GM23338 (cell line): ENCODE measurements at regions not wholly inside any gene's neighbourhood (a gene's known extent, or its start where the extent isn't known, plus 50 kb on each side); places are given as distances from the start of the nearest gene placed in this dataset.

ENCODE experiments used
- ATAC-seq: fragments of 200-7000 bp; cut with Tn5 transposase; 3 replicates; pipeline ENCODE4 v1.9.1; 2020
- DNase-seq: peaks from one replicate; pipeline ENCODE4 v3.0.0-alpha.2; 2015; ENCODE audit warnings: low spot score
- H2AFZ ChIP-seq: fragments of 200-600 bp; sonication (generic); 2 replicates; pipeline ENCODE4 v1.8.0; 2016; ENCODE audit warnings: antibody characterized with exemption, mild to moderate bottlenecking, moderate library complexity
- H3F3A ChIP-seq: fragments of 200-600 bp; sonication (generic); replicated peaks from 2 replicates; pipeline ENCODE4 v1.8.0; 2017; ENCODE audit warnings: antibody characterized with exemption, mixed run types, low read depth
- H3K27ac ChIP-seq: fragments of 200-600 bp; sonication (generic); 2 replicates; pipeline ENCODE4 v1.6.1; 2016; ENCODE audit warnings: low read depth
- H3K27me3 ChIP-seq: fragments of 200-600 bp; sonication (generic); 2 replicates; pipeline ENCODE4 v1.8.0; 2016; ENCODE audit warnings: mild to moderate bottlenecking, mixed run types, moderate library complexity; ENCODE audit not compliant: insufficient read depth
- H3K36me3 ChIP-seq: fragments of 200-600 bp; sonication (generic); 2 replicates; pipeline ENCODE4 v1.8.0; 2016; ENCODE audit warnings: mild to moderate bottlenecking; ENCODE audit not compliant: insufficient read depth
- H3K4me1 ChIP-seq: fragments of 200-600 bp; sonication (generic); 2 replicates; pipeline ENCODE4 v1.8.0; 2016; ENCODE audit warnings: mild to moderate bottlenecking, moderate library complexity; ENCODE audit not compliant: insufficient read depth
- H3K4me2 ChIP-seq: fragments of 200-600 bp; sonication (generic); 2 replicates; pipeline ENCODE4 v1.7.1; 2017; ENCODE audit warnings: mixed run types
- H3K4me3 ChIP-seq: fragments of 200-600 bp; sonication (generic); 2 replicates; pipeline ENCODE4 v1.6.1; 2016; ENCODE audit warnings: mixed run types
- H3K79me2 ChIP-seq: fragments of 200-600 bp; sonication (generic); replicated peaks from 2 replicates; pipeline ENCODE4 v1.8.0; 2017; ENCODE audit warnings: mild to moderate bottlenecking; ENCODE audit not compliant: insufficient read depth
- H3K9me2 ChIP-seq: fragments of 200-600 bp; sonication (generic); 2 replicates; pipeline ENCODE4 v1.8.0; 2017; ENCODE audit not compliant: insufficient read depth
- H4K20me1 ChIP-seq: fragments of 200-600 bp; sonication (generic); replicated peaks from 2 replicates; pipeline ENCODE4 v1.8.0; 2017; ENCODE audit warnings: mild to moderate bottlenecking; ENCODE audit not compliant: insufficient read depth
- H3K27ac Mint-ChIP-seq: 2 replicates; pipeline ENCODE4 v1.8.0; 2020; ENCODE audit warnings: inconsistent platforms, mild to moderate bottlenecking, moderate library complexity, mixed read lengths
- H3K27me3 Mint-ChIP-seq: 3 replicates; pipeline ENCODE4 v1.8.0; 2022; ENCODE audit warnings: low read depth, mild to moderate bottlenecking, moderate library complexity, mixed read lengths, inconsistent platforms; ENCODE audit not compliant: insufficient read depth, poor library complexity
- H3K36me3 Mint-ChIP-seq: 3 replicates; pipeline ENCODE4 v1.8.0; 2021; ENCODE audit warnings: low read depth, mild to moderate bottlenecking, inconsistent platforms, moderate library complexity, mixed read lengths
- H3K4me1 Mint-ChIP-seq: 3 replicates; pipeline ENCODE4 v1.8.0; 2020; ENCODE audit warnings: mild to moderate bottlenecking, inconsistent platforms, mixed read lengths
- H3K4me3 Mint-ChIP-seq: 3 replicates; pipeline ENCODE4 v1.8.0; 2021; ENCODE audit warnings: moderate library complexity, mild to moderate bottlenecking, inconsistent platforms, mixed read lengths
- H3K9me3 Mint-ChIP-seq: 3 replicates; pipeline ENCODE4 v1.8.0; 2020; ENCODE audit warnings: moderate library complexity, mild to moderate bottlenecking, inconsistent platforms, mixed read lengths
- CREB1 ChIP-seq: fragments of 250-450 bp; sonication (Bioruptor Pico); IDR thresholded peaks from 2 replicates; pipeline ENCODE4 v1.5.0; 2020; ENCODE audit warnings: low read depth, mild to moderate bottlenecking, moderate library complexity
- JUNB ChIP-seq: IDR thresholded peaks from one replicate; pipeline ENCODE4 v1.6.1; 2016; ENCODE audit warnings: antibody characterized with exemption; ENCODE audit not compliant: unreplicated experiment
- NANOG ChIP-seq: IDR thresholded peaks from 2 replicates; pipeline ENCODE4 v1.6.1; 2016; ENCODE audit warnings: antibody characterized with exemption, borderline replicate concordance
- POLR2AphosphoS5 ChIP-seq: IDR thresholded peaks from 2 replicates; pipeline ENCODE4 v1.6.1; 2016; ENCODE audit warnings: antibody characterized with exemption, low read depth
- ZNF114 ChIP-seq: fragments of 250-450 bp; sonication (Bioruptor Pico); IDR thresholded peaks from 2 replicates; pipeline ENCODE4 v1.5.0; 2020; ENCODE audit warnings: mild to moderate bottlenecking, moderate library complexity
- ZNF331 ChIP-seq: fragments of 250-450 bp; sonication (Bioruptor Pico); IDR thresholded peaks from 2 replicates; pipeline ENCODE4 v1.5.0; 2020; ENCODE audit warnings: low read depth, mild to moderate bottlenecking, moderate library complexity
- TF ChIP-seq, protein P1 (sequence below): IDR thresholded peaks from 2 replicates; pipeline ENCODE4 v1.6.1; 2016; ENCODE audit warnings: antibody characterized with exemption
- TF ChIP-seq, protein P2 (sequence below): fragments of 250-450 bp; sonication (Bioruptor Pico); IDR thresholded peaks from 2 replicates; pipeline ENCODE4 v1.5.0; 2020; ENCODE audit warnings: mild to moderate bottlenecking, moderate library complexity
- TF ChIP-seq, protein P3 (sequence below): IDR thresholded peaks from one replicate; pipeline ENCODE4 v1.6.1; 2018; ENCODE audit warnings: antibody characterized with exemption; ENCODE audit not compliant: unreplicated experiment
- TF ChIP-seq, protein P4 (sequence below), 2 experiments: fragments of 200-600 bp in 1 of 2; sonication (generic) in 1 of 2; conservative IDR thresholded peaks; 2 replicates each; pipeline versions ENCODE4 v1.5.1 to v1.6.1; 2016 to 2017; ENCODE audit warnings: antibody characterized with exemption in 2 of 2, low read depth in 2 of 2, mild to moderate bottlenecking in 2 of 2, moderate library complexity in 1 of 2

DNA sequence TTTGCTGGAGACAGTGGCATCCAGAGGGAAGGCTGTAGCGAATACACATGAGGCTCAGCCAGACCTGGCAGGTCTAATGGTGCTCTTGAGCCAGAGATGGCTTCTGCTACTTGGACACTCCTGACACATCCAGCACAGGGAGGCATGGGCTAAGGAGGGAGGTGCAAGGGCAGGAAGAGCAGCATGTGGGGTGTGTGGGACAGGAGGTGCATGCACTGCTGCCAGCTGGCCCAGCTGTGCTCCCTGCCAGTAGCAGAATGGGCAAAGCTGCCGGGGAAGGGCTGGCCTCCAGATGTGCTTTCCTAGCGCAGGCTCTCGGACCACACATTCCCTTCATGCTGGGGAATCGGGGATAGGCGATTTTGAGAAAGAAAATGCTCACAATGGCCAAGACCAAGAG is 309.2 kb downstream of the CDC5L start:
- Histone ChIP-seq H3K79me2 (no peaks in the 10 kb centered on the region), H3K36me3 (no peaks in the 10 kb centered on the region), H3K27ac (no peak overlapping the region), H3K4me1 (no peaks in the 10 kb centered on the region), H3K4me3 (no peak overlapping the region), H3K4me2 (no peak overlapping the region), H4K20me1 (no peaks in the 10 kb centered on the region), H3K27me3 (no peaks in the 10 kb centered on the region), H3K9me2 (peaks cover 3% of the 10 kb centered on the region; the same call in 1 of the 2 replicates), H2AFZ (0 out of 2 replicates have a peak overlapping the region, but pooled peaks have one; percentile 3), H3F3A (no peaks in the 10 kb centered on the region)
- ATAC-seq (no peak), DNase-seq (no peak)
- H3K27ac Mint-ChIP-seq: no peak overlapping the region
- peaks cover 6% of the 10 kb centered on the region; the same call in 2 of the 3 replicates for H3K4me1 Mint-ChIP-seq
- no peak for TF ChIP-seq CREB1 (CRISPR knock-in tag)
- H3K27me3 Mint-ChIP-seq: peaks cover 16% of the 10 kb centered on the region
- peaks cover 2% of the 10 kb centered on the region; the same call in 1 of the 3 replicates for H3K9me3 Mint-ChIP-seq
- no peak overlapping the region for H3K4me3 Mint-ChIP-seq
- no peaks in the 10 kb centered on the region for H3K36me3 Mint-ChIP-seq

DNA sequence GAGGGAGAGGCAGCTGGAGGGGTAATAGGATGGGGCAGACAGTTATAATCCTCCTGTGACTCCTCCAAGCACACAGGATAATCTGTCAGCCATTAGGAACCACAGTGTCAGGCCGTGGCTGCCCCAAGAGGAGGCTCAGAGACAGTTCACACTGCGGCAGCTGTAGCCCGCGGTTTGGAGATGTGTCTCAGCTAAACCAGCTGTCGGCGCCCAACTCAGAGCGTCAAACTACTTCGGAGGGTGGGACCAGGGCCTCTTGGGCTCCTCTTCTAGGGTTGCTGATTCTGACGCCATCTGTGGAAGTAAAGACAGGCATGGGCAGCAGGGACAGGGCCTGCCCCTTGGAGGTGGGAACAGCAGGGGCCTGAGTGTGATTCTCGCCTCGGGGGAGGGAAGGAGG is 309.8 kb downstream of the CDC5L start:
- ATAC-seq (peak; percentile 74), DNase-seq (peak; percentile 33)
- Mint-ChIP-seq H3K36me3 (no peaks in the 10 kb centered on the region), H3K4me3 (no peak overlapping the region), H3K9me3 (peaks cover 2% of the 10 kb centered on the region; the same call in 1 of the 3 replicates), H3K27ac (no peak overlapping the region), H3K4me1 (peaks cover 12% of the 10 kb centered on the region), H3K27me3 (peaks cover 17% of the 10 kb centered on the region)
- H3K36me3 ChIP-seq: no peaks in the 10 kb centered on the region
- H3K79me2 ChIP-seq: no peaks in the 10 kb centered on the region
- H3K4me2 ChIP-seq: no peak overlapping the region
- H3K27me3 ChIP-seq: no peaks in the 10 kb centered on the region
- no peaks in the 10 kb centered on the region for H3F3A ChIP-seq
- H4K20me1 ChIP-seq: no peaks in the 10 kb centered on the region
- H3K4me3 ChIP-seq: no peak overlapping the region
- H3K27ac ChIP-seq: no peak overlapping the region
- 0 out of 2 replicates have a peak, but pooled peaks cover 1% of the 10 kb centered on the region for H3K4me1 ChIP-seq
- peaks cover 3% of the 10 kb centered on the region; the same call in 1 of the 2 replicates for H3K9me2 ChIP-seq
- H2AFZ ChIP-seq: peak overlapping the region; percentile 74; the same call in 1 of the 2 replicates
- TF ChIP-seq JUNB: no peak
- no peak for TF ChIP-seq ZNF331
- TF ChIP-seq, protein P1, sequence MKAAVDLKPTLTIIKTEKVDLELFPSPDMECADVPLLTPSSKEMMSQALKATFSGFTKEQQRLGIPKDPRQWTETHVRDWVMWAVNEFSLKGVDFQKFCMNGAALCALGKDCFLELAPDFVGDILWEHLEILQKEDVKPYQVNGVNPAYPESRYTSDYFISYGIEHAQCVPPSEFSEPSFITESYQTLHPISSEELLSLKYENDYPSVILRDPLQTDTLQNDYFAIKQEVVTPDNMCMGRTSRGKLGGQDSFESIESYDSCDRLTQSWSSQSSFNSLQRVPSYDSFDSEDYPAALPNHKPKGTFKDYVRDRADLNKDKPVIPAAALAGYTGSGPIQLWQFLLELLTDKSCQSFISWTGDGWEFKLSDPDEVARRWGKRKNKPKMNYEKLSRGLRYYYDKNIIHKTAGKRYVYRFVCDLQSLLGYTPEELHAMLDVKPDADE: no peak
- TF ChIP-seq POLR2AphosphoS5: no peak
- TF ChIP-seq ZNF114 (CRISPR knock-in tag): no peak
- TF ChIP-seq, protein P2, sequence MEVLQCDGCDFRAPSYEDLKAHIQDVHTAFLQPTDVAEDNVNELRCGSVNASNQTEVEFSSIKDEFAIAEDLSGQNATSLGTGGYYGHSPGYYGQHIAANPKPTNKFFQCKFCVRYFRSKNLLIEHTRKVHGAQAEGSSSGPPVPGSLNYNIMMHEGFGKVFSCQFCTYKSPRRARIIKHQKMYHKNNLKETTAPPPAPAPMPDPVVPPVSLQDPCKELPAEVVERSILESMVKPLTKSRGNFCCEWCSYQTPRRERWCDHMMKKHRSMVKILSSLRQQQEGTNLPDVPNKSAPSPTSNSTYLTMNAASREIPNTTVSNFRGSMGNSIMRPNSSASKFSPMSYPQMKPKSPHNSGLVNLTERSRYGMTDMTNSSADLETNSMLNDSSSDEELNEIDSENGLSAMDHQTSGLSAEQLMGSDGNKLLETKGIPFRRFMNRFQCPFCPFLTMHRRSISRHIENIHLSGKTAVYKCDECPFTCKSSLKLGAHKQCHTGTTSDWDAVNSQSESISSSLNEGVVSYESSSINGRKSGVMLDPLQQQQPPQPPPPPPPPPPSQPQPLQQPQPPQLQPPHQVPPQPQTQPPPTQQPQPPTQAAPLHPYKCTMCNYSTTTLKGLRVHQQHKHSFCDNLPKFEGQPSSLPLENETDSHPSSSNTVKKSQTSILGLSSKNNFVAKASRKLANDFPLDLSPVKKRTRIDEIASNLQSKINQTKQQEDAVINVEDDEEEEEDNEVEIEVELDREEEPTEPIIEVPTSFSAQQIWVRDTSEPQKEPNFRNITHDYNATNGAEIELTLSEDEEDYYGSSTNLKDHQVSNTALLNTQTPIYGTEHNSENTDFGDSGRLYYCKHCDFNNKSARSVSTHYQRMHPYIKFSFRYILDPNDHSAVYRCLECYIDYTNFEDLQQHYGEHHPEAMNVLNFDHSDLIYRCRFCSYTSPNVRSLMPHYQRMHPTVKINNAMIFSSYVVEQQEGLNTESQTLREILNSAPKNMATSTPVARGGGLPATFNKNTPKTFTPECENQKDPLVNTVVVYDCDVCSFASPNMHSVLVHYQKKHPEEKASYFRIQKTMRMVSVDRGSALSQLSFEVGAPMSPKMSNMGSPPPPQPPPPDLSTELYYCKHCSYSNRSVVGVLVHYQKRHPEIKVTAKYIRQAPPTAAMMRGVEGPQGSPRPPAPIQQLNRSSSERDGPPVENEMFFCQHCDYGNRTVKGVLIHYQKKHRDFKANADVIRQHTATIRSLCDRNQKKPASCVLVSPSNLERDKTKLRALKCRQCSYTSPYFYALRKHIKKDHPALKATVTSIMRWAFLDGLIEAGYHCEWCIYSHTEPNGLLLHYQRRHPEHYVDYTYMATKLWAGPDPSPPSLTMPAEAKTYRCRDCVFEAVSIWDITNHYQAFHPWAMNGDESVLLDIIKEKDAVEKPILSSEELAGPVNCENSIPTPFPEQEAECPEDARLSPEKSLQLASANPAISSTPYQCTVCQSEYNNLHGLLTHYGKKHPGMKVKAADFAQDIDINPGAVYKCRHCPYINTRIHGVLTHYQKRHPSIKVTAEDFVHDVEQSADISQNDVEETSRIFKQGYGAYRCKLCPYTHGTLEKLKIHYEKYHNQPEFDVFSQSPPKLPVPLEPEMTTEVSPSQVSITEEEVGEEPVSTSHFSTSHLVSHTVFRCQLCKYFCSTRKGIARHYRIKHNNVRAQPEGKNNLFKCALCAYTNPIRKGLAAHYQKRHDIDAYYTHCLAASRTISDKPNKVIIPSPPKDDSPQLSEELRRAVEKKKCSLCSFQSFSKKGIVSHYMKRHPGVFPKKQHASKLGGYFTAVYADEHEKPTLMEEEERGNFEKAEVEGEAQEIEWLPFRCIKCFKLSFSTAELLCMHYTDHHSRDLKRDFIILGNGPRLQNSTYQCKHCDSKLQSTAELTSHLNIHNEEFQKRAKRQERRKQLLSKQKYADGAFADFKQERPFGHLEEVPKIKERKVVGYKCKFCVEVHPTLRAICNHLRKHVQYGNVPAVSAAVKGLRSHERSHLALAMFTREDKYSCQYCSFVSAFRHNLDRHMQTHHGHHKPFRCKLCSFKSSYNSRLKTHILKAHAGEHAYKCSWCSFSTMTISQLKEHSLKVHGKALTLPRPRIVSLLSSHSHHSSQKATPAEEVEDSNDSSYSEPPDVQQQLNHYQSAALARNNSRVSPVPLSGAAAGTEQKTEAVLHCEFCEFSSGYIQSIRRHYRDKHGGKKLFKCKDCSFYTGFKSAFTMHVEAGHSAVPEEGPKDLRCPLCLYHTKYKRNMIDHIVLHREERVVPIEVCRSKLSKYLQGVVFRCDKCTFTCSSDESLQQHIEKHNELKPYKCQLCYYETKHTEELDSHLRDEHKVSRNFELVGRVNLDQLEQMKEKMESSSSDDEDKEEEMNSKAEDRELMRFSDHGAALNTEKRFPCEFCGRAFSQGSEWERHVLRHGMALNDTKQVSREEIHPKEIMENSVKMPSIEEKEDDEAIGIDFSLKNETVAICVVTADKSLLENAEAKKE (CRISPR knock-in tag): no peak
- TF ChIP-seq, protein P3, sequence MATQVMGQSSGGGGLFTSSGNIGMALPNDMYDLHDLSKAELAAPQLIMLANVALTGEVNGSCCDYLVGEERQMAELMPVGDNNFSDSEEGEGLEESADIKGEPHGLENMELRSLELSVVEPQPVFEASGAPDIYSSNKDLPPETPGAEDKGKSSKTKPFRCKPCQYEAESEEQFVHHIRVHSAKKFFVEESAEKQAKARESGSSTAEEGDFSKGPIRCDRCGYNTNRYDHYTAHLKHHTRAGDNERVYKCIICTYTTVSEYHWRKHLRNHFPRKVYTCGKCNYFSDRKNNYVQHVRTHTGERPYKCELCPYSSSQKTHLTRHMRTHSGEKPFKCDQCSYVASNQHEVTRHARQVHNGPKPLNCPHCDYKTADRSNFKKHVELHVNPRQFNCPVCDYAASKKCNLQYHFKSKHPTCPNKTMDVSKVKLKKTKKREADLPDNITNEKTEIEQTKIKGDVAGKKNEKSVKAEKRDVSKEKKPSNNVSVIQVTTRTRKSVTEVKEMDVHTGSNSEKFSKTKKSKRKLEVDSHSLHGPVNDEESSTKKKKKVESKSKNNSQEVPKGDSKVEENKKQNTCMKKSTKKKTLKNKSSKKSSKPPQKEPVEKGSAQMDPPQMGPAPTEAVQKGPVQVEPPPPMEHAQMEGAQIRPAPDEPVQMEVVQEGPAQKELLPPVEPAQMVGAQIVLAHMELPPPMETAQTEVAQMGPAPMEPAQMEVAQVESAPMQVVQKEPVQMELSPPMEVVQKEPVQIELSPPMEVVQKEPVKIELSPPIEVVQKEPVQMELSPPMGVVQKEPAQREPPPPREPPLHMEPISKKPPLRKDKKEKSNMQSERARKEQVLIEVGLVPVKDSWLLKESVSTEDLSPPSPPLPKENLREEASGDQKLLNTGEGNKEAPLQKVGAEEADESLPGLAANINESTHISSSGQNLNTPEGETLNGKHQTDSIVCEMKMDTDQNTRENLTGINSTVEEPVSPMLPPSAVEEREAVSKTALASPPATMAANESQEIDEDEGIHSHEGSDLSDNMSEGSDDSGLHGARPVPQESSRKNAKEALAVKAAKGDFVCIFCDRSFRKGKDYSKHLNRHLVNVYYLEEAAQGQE: no peak
- TF ChIP-seq, protein P4, sequence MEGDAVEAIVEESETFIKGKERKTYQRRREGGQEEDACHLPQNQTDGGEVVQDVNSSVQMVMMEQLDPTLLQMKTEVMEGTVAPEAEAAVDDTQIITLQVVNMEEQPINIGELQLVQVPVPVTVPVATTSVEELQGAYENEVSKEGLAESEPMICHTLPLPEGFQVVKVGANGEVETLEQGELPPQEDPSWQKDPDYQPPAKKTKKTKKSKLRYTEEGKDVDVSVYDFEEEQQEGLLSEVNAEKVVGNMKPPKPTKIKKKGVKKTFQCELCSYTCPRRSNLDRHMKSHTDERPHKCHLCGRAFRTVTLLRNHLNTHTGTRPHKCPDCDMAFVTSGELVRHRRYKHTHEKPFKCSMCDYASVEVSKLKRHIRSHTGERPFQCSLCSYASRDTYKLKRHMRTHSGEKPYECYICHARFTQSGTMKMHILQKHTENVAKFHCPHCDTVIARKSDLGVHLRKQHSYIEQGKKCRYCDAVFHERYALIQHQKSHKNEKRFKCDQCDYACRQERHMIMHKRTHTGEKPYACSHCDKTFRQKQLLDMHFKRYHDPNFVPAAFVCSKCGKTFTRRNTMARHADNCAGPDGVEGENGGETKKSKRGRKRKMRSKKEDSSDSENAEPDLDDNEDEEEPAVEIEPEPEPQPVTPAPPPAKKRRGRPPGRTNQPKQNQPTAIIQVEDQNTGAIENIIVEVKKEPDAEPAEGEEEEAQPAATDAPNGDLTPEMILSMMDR (conservative IDR thresholded peaks at IDR 0.05; ENCODE audit: low read depth in 2 of 2): no peak
- TF ChIP-seq NANOG: no peak
